ENCODE measurements at regions not wholly inside any gene's neighbourhood (a gene's known extent, or its start where the extent isn't known, plus 50 kb on each side); places are given as distances from the start of the nearest gene placed in this dataset.

- Histone ChIP-seq H3K27me3 (replicated peaks; ENCODE audit: control insufficient read depth, insufficient read depth, low read length) (no peaks in the 10 kb centered on the region), H3K36me3 (ENCODE audit: control insufficient read depth, insufficient read depth, low read length, severe bottlenecking) (no peaks in the 10 kb centered on the region), H3K9me3 (ENCODE audit: control insufficient read depth, low read length) (peaks cover 35% of the 10 kb centered on the region), H3K4me1 (ENCODE audit: control insufficient read depth, insufficient read depth, low read length) (peaks cover 13% of the 10 kb centered on the region), H3K4me3 (ENCODE audit: low read length) (no peak overlapping the region), H3K9ac (ENCODE audit: low read length) (no peak overlapping the region)
- no peak for DNase-seq (ENCODE audit: low read depth)
Measured at GRCh38 chr5:92421942-92422341, 1038.8 kb upstream of the ARRDC3 start.

GRCh38 chr5:92421196-92421595 is 1038.1 kb upstream of the ARRDC3 start:
- DNase-seq (ENCODE audit: low read depth), result no peak
- H3K27me3 ChIP-seq (replicated peaks; ENCODE audit: control insufficient read depth, insufficient read depth, low read length), result no peaks in the 10 kb centered on the region
- H3K4me1 ChIP-seq (ENCODE audit: control insufficient read depth, insufficient read depth, low read length), result peaks cover 13% of the 10 kb centered on the region
- peaks cover 35% of the 10 kb centered on the region for H3K9me3 ChIP-seq (ENCODE audit: control insufficient read depth, low read length)
- no peak overlapping the region for H3K9ac ChIP-seq (ENCODE audit: low read length)
- H3K4me3 ChIP-seq (ENCODE audit: low read length), result no peak overlapping the region
- H3K36me3 ChIP-seq (ENCODE audit: control insufficient read depth, insufficient read depth, low read length, severe bottlenecking), result no peaks in the 10 kb centered on the region

- no peak for DNase-seq (ENCODE audit: low read depth)
- H3K9me3 ChIP-seq (ENCODE audit: control insufficient read depth, low read length), result peaks cover 35% of the 10 kb centered on the region
- no peaks in the 10 kb centered on the region for H3K36me3 ChIP-seq (ENCODE audit: control insufficient read depth, insufficient read depth, low read length, severe bottlenecking)
- peaks cover 13% of the 10 kb centered on the region for H3K4me1 ChIP-seq (ENCODE audit: control insufficient read depth, insufficient read depth, low read length)
- no peaks in the 10 kb centered on the region for H3K27me3 ChIP-seq (replicated peaks; ENCODE audit: control insufficient read depth, insufficient read depth, low read length)
- no peak overlapping the region for H3K4me3 ChIP-seq (ENCODE audit: low read length)
- no peak overlapping the region for H3K9ac ChIP-seq (ENCODE audit: low read length)
Measured at GRCh38 chr5:92419261-92419660, 1036.1 kb upstream of the ARRDC3 start.

- DNase-seq (ENCODE audit: low read depth), result peak; percentile 71
Measured at GRCh38 chr5:92418341-92418740, 1035.2 kb upstream of the ARRDC3 start.

GRCh38 chr5:92409134-92409533 is 1026.0 kb upstream of the ARRDC3 start:
- H3K36me3 ChIP-seq (ENCODE audit: control insufficient read depth, insufficient read depth, low read length, severe bottlenecking), result no peaks in the 10 kb centered on the region
- no peaks in the 10 kb centered on the region for H3K27me3 ChIP-seq (replicated peaks; ENCODE audit: control insufficient read depth, insufficient read depth, low read length)
- peak; percentile 61 for DNase-seq (ENCODE audit: low read depth)
- H3K9me3 ChIP-seq (ENCODE audit: control insufficient read depth, low read length), result no peaks in the 10 kb centered on the region
- peak overlapping the region; percentile 37 for H3K4me3 ChIP-seq (ENCODE audit: low read length)
- peak overlapping the region; percentile 56 for H3K9ac ChIP-seq (ENCODE audit: low read length)
- H3K4me1 ChIP-seq (ENCODE audit: control insufficient read depth, insufficient read depth, low read length), result peaks cover 6% of the 10 kb centered on the region

More at GRCh38 chr5:92418341-92418740, 1035.2 kb upstream of the ARRDC3 start:
- Histone ChIP-seq H3K27me3 (replicated peaks; ENCODE audit: control insufficient read depth, insufficient read depth, low read length) (no peaks in the 10 kb centered on the region), H3K4me1 (ENCODE audit: control insufficient read depth, insufficient read depth, low read length) (peaks cover 13% of the 10 kb centered on the region), H3K4me3 (ENCODE audit: low read length) (no peak overlapping the region), H3K36me3 (ENCODE audit: control insufficient read depth, insufficient read depth, low read length, severe bottlenecking) (no peaks in the 10 kb centered on the region), H3K9me3 (ENCODE audit: control insufficient read depth, low read length) (peaks cover 32% of the 10 kb centered on the region), H3K9ac (ENCODE audit: low read length) (peak overlapping the region; percentile 29)

- H3K27me3 ChIP-seq (replicated peaks; ENCODE audit: control insufficient read depth, insufficient read depth, low read length), result no peaks in the 10 kb centered on the region
- H3K36me3 ChIP-seq (ENCODE audit: control insufficient read depth, insufficient read depth, low read length, severe bottlenecking), result no peaks in the 10 kb centered on the region
Measured at GRCh38 chr5:92402956-92403702, 1020.0 kb upstream of the ARRDC3 start.

GRCh38 chr5:92402045-92402444 is 1018.9 kb upstream of the ARRDC3 start:
- peak; percentile 49 for DNase-seq (ENCODE audit: low read depth)
- Histone ChIP-seq H3K9me3 (ENCODE audit: control insufficient read depth, low read length) (no peaks in the 10 kb centered on the region), H3K36me3 (ENCODE audit: control insufficient read depth, insufficient read depth, low read length, severe bottlenecking) (no peaks in the 10 kb centered on the region), H3K4me1 (ENCODE audit: control insufficient read depth, insufficient read depth, low read length) (peaks cover 11% of the 10 kb centered on the region), H3K9ac (ENCODE audit: low read length) (peak overlapping the region; percentile 53), H3K27me3 (replicated peaks; ENCODE audit: control insufficient read depth, insufficient read depth, low read length) (no peaks in the 10 kb centered on the region), H3K4me3 (ENCODE audit: low read length) (no peak overlapping the region)

More at GRCh38 chr5:92402956-92403702, 1020.0 kb upstream of the ARRDC3 start:
- Histone ChIP-seq H3K9me3 (ENCODE audit: control insufficient read depth, low read length) (no peaks in the 10 kb centered on the region), H3K4me3 (ENCODE audit: low read length) (no peak overlapping the region), H3K9ac (ENCODE audit: low read length) (no peak overlapping the region), H3K4me1 (ENCODE audit: control insufficient read depth, insufficient read depth, low read length) (peaks cover 11% of the 10 kb centered on the region)
- no peak for DNase-seq (ENCODE audit: low read depth)

GRCh38 chr5:92401492-92401891 is 1018.4 kb upstream of the ARRDC3 start:
- Histone ChIP-seq H3K9me3 (ENCODE audit: control insufficient read depth, low read length) (no peaks in the 10 kb centered on the region), H3K4me1 (ENCODE audit: control insufficient read depth, insufficient read depth, low read length) (peaks cover 11% of the 10 kb centered on the region), H3K4me3 (ENCODE audit: low read length) (peak overlapping the region; percentile 29), H3K27me3 (replicated peaks; ENCODE audit: control insufficient read depth, insufficient read depth, low read length) (no peaks in the 10 kb centered on the region), H3K9ac (ENCODE audit: low read length) (peak overlapping the region; percentile 25), H3K36me3 (ENCODE audit: control insufficient read depth, insufficient read depth, low read length, severe bottlenecking) (no peaks in the 10 kb centered on the region)
- peak; percentile 13 for DNase-seq (ENCODE audit: low read depth)

GRCh38 chr5:92394936-92395335 is 1011.8 kb upstream of the ARRDC3 start:
- Histone ChIP-seq H3K4me3 (ENCODE audit: low read length) (no peak overlapping the region), H3K9ac (ENCODE audit: low read length) (no peak overlapping the region), H3K4me1 (ENCODE audit: control insufficient read depth, insufficient read depth, low read length) (no peaks in the 10 kb centered on the region), H3K9me3 (ENCODE audit: control insufficient read depth, low read length) (no peaks in the 10 kb centered on the region), H3K36me3 (ENCODE audit: control insufficient read depth, insufficient read depth, low read length, severe bottlenecking) (no peaks in the 10 kb centered on the region), H3K27me3 (replicated peaks; ENCODE audit: control insufficient read depth, insufficient read depth, low read length) (no peaks in the 10 kb centered on the region)
- DNase-seq (ENCODE audit: low read depth), result no peak

GRCh38 chr5:92390657-92391056 is 1007.5 kb upstream of the ARRDC3 start:
- no peak overlapping the region for H3K9ac ChIP-seq (ENCODE audit: low read length)
- no peak for DNase-seq (ENCODE audit: low read depth)
- H3K9me3 ChIP-seq (ENCODE audit: control insufficient read depth, low read length), result no peaks in the 10 kb centered on the region
- no peak overlapping the region for H3K4me3 ChIP-seq (ENCODE audit: low read length)
- no peaks in the 10 kb centered on the region for H3K27me3 ChIP-seq (replicated peaks; ENCODE audit: control insufficient read depth, insufficient read depth, low read length)
- no peaks in the 10 kb centered on the region for H3K4me1 ChIP-seq (ENCODE audit: control insufficient read depth, insufficient read depth, low read length)
- no peaks in the 10 kb centered on the region for H3K36me3 ChIP-seq (ENCODE audit: control insufficient read depth, insufficient read depth, low read length, severe bottlenecking)

GRCh38 chr5:92380069-92380770 is 997.1 kb upstream of the ARRDC3 start:
- no peak for DNase-seq (ENCODE audit: low read depth)
- Histone ChIP-seq H3K4me1 (ENCODE audit: control insufficient read depth, insufficient read depth, low read length) (peaks cover 16% of the 10 kb centered on the region), H3K27me3 (replicated peaks; ENCODE audit: control insufficient read depth, insufficient read depth, low read length) (no peaks in the 10 kb centered on the region), H3K9me3 (ENCODE audit: control insufficient read depth, low read length) (no peaks in the 10 kb centered on the region), H3K4me3 (ENCODE audit: low read length) (no peak overlapping the region), H3K9ac (ENCODE audit: low read length) (no peak overlapping the region), H3K36me3 (ENCODE audit: control insufficient read depth, insufficient read depth, low read length, severe bottlenecking) (no peaks in the 10 kb centered on the region)

All from adipocyte (in vitro differentiated cells).